H1 (cell line): ENCODE measurements at regions not wholly inside any gene's neighbourhood (a gene's known extent, or its start where the extent isn't known, plus 50 kb on each side); places are given as distances from the start of the nearest gene placed in this dataset.

Experiments
- CHD2 ChIP-seq: IDR thresholded peaks from 2 replicates; pipeline ENCODE4 v1.6.1; 2012; ENCODE audit warnings: low read length, improper control_type of control experiment
- EZH2 ChIP-seq: fragments of 200-600 bp; sonication (generic); IDR thresholded peaks from 2 replicates; pipeline ENCODE4 v1.7.1; 2012; ENCODE audit warnings: low read depth, mild to moderate bottlenecking, moderate library complexity, low read length, inconsistent platforms; ENCODE audit not compliant: severe bottlenecking
- GABPA ChIP-seq: IDR thresholded peaks from 2 replicates; pipeline ENCODE4 v1.6.1; 2011; ENCODE audit warnings: mild to moderate bottlenecking, low read length, moderate library complexity, borderline replicate concordance; ENCODE audit not compliant: insufficient read depth
- JUND ChIP-seq: IDR thresholded peaks from 2 replicates; pipeline ENCODE4 v1.6.1; 2011; ENCODE audit warnings: mild to moderate bottlenecking, improper control_type of control experiment, low read length
- POLR2A ChIP-seq, 2 experiments: IDR thresholded peaks; 1 replicate in 1 of 2; 2 replicates in 1 of 2; pipeline ENCODE4 v1.6.1; 2011; ENCODE audit warnings: low read depth in 2 of 2, low read length in 2 of 2, mild to moderate bottlenecking in 2 of 2; ENCODE audit errors: control extremely low read depth in 1 of 2
- POLR2AphosphoS5 ChIP-seq: IDR thresholded peaks from 2 replicates; pipeline ENCODE4 v1.6.1; 2011; ENCODE audit warnings: low read depth, low read length
- ZNF274 ChIP-seq: IDR thresholded peaks from 2 replicates; pipeline ENCODE4 v1.7.0; 2012; ENCODE audit warnings: low read length, borderline replicate concordance; ENCODE audit errors: extremely low read depth
- TF ChIP-seq, protein P1 (sequence below), 3 experiments: IDR thresholded peaks; 1 replicate in 2 of 3; 2 replicates in 1 of 3; pipeline versions ENCODE4 v1.5.1 to v1.6.1; 2011; ENCODE audit warnings: low read length in 3 of 3, mild to moderate bottlenecking in 3 of 3, inconsistent platforms in 2 of 3, low read depth in 1 of 3, moderate library complexity in 1 of 3; ENCODE audit not compliant: insufficient read depth in 1 of 3; ENCODE audit errors: control extremely low read depth in 1 of 3
- TF ChIP-seq, protein P2 (sequence below): IDR thresholded peaks from 2 replicates; pipeline ENCODE4 v1.6.1; 2011; ENCODE audit warnings: low read length, improper control_type of control experiment
- TF ChIP-seq, protein P3 (sequence below): IDR thresholded peaks from 2 replicates; pipeline ENCODE4 v1.6.1; 2011; ENCODE audit warnings: low read depth, mild to moderate bottlenecking, low read length; ENCODE audit not compliant: insufficient read depth

DNA sequence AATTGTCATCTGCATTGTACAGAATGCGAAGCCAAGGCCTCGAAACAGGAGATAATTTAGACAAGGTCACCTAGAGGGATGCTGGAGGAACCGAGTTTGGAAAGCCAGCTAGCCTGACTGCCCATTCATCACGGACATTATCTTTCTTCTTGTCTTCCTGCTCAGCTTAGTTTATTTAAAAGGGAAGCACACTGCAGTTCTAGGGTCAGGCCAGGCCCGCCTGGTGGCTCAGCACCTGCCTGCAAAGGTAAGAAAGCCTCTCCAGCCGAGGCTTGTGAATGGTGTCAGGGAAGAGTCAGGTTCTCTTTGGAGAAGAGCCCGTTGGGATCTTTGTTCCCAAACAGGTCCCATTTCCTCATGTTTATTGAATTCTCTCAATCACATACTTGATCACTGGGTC lies 246.5 kb downstream of the BLID start:
- TF ChIP-seq, protein P1, sequence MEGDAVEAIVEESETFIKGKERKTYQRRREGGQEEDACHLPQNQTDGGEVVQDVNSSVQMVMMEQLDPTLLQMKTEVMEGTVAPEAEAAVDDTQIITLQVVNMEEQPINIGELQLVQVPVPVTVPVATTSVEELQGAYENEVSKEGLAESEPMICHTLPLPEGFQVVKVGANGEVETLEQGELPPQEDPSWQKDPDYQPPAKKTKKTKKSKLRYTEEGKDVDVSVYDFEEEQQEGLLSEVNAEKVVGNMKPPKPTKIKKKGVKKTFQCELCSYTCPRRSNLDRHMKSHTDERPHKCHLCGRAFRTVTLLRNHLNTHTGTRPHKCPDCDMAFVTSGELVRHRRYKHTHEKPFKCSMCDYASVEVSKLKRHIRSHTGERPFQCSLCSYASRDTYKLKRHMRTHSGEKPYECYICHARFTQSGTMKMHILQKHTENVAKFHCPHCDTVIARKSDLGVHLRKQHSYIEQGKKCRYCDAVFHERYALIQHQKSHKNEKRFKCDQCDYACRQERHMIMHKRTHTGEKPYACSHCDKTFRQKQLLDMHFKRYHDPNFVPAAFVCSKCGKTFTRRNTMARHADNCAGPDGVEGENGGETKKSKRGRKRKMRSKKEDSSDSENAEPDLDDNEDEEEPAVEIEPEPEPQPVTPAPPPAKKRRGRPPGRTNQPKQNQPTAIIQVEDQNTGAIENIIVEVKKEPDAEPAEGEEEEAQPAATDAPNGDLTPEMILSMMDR (IDR thresholded peaks at IDR 0.05; ENCODE audit: control extremely low read depth in 1 of 3, insufficient read depth in 1 of 3, low read depth in 1 of 3, low read length in 3 of 3) = no peak
- TF ChIP-seq, protein P2, sequence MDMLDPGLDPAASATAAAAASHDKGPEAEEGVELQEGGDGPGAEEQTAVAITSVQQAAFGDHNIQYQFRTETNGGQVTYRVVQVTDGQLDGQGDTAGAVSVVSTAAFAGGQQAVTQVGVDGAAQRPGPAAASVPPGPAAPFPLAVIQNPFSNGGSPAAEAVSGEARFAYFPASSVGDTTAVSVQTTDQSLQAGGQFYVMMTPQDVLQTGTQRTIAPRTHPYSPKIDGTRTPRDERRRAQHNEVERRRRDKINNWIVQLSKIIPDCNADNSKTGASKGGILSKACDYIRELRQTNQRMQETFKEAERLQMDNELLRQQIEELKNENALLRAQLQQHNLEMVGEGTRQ = no peak
- TF ChIP-seq POLR2A (IDR thresholded peaks at IDR 0.05; ENCODE audit: control extremely low read depth in 1 of 2, low read depth in 2 of 2, low read length in 2 of 2) (no peak), JUND (no peak), CHD2 (no peak), EZH2 (no peak), POLR2AphosphoS5 (no peak), ZNF274 (no peak), GABPA (no peak)
- TF ChIP-seq, protein P3, sequence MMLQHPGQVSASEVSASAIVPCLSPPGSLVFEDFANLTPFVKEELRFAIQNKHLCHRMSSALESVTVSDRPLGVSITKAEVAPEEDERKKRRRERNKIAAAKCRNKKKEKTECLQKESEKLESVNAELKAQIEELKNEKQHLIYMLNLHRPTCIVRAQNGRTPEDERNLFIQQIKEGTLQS = no peak
